IMR-90 (cell line): ENCODE measurements at regions not wholly inside any gene's neighbourhood (a gene's known extent, or its start where the extent isn't known, plus 50 kb on each side); places are given as distances from the start of the nearest gene placed in this dataset.

Experiments used
- BHLHE40 ChIP-seq: fragments of 150-350 bp; IDR thresholded peaks from 2 replicates; pipeline ENCODE4 v1.6.1; 2016; ENCODE audit warnings: mild to moderate bottlenecking, low read depth, low read length
- FOS ChIP-seq: fragments of 150-350 bp; IDR thresholded peaks from 2 replicates; pipeline ENCODE4 v1.6.1; 2016; ENCODE audit warnings: low read depth, low read length
- MAFK ChIP-seq: IDR thresholded peaks from 2 replicates; pipeline ENCODE4 v1.6.1; 2012; ENCODE audit warnings: low read depth, low read length, improper control_type of control experiment
- MAZ ChIP-seq: IDR thresholded peaks from 2 replicates; pipeline ENCODE4 v1.6.1; 2012; ENCODE audit warnings: low read depth, mild to moderate bottlenecking, low read length, improper control_type of control experiment, moderate library complexity, borderline replicate concordance
- MXI1 ChIP-seq: IDR thresholded peaks from 2 replicates; pipeline ENCODE4 v1.6.1; 2012; ENCODE audit warnings: low read depth, mild to moderate bottlenecking, low read length, moderate library complexity, borderline replicate concordance
- POLR2A ChIP-seq: IDR thresholded peaks from 2 replicates; pipeline ENCODE4 v1.6.1; 2012; ENCODE audit warnings: mild to moderate bottlenecking, low read depth, low read length
- RAD21 ChIP-seq: IDR thresholded peaks from 2 replicates; pipeline ENCODE4 v1.6.1; 2012; ENCODE audit warnings: low read length, improper control_type of control experiment
- RFX5 ChIP-seq: IDR thresholded peaks from 2 replicates; pipeline ENCODE4 v1.8.0; 2012; ENCODE audit warnings: low read depth, mild to moderate bottlenecking, low read length, moderate library complexity
- SMC3 ChIP-seq: fragments of 150-350 bp; IDR thresholded peaks from 2 replicates; pipeline ENCODE4 v1.6.1; 2016; ENCODE audit warnings: low read depth, mild to moderate bottlenecking, antibody characterized with exemption, low read length, moderate library complexity
- TF ChIP-seq, protein P1 (sequence below): conservative IDR thresholded peaks from 2 replicates; pipeline ENCODE4 v1.5.1; 2012; ENCODE audit warnings: mild to moderate bottlenecking, low read depth, low read length, improper control_type of control experiment
- TF ChIP-seq, protein P2 (sequence below): fragments of 150-350 bp; IDR thresholded peaks from 2 replicates; pipeline ENCODE4 v1.6.1; 2017; ENCODE audit warnings: mild to moderate bottlenecking, antibody characterized with exemption, low read length, low read depth

DNA sequence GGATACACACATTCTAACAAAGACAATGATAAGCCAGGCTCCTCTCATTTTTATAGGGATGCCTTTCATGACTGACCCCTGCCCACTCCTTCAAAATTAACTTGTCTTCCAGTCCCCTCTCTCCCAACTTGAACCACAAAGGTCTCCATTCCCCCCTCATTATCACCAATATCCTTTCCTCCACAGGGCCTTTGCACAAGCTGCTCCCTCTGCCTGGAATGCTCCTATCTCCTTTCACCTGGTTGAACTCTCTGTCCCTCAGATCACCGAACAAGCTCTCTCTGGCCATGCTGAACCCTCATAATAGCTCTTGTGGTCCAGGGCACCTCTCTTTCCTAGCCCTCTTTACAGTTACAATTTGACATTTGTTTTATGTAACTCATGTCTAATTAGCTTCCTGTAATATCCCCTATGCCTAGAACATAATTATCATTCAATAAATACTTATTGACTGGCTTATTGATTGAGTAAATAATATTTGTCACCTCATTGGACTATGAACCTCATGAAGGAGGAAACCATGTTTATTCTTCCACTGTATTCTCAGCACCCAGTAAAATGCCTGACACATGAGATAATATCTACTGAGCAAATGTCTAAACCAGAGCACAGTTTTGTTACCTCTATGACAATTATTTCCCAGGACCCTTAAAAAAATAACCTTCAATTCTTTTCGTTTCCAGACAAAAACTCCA is 266.3 kb upstream of the RASGEF1B start:
- TF ChIP-seq, protein P1, sequence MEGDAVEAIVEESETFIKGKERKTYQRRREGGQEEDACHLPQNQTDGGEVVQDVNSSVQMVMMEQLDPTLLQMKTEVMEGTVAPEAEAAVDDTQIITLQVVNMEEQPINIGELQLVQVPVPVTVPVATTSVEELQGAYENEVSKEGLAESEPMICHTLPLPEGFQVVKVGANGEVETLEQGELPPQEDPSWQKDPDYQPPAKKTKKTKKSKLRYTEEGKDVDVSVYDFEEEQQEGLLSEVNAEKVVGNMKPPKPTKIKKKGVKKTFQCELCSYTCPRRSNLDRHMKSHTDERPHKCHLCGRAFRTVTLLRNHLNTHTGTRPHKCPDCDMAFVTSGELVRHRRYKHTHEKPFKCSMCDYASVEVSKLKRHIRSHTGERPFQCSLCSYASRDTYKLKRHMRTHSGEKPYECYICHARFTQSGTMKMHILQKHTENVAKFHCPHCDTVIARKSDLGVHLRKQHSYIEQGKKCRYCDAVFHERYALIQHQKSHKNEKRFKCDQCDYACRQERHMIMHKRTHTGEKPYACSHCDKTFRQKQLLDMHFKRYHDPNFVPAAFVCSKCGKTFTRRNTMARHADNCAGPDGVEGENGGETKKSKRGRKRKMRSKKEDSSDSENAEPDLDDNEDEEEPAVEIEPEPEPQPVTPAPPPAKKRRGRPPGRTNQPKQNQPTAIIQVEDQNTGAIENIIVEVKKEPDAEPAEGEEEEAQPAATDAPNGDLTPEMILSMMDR = no peak
- TF ChIP-seq RAD21 (no peak), POLR2A (no peak), FOS (no peak), MAFK (no peak), MAZ (no peak), RFX5 (no peak), BHLHE40 (no peak), MXI1 (no peak), SMC3 (no peak)
- TF ChIP-seq, protein P2, sequence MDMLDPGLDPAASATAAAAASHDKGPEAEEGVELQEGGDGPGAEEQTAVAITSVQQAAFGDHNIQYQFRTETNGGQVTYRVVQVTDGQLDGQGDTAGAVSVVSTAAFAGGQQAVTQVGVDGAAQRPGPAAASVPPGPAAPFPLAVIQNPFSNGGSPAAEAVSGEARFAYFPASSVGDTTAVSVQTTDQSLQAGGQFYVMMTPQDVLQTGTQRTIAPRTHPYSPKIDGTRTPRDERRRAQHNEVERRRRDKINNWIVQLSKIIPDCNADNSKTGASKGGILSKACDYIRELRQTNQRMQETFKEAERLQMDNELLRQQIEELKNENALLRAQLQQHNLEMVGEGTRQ = no peak
